RWPE2 (cell line): ENCODE measurements at regions not wholly inside any gene's neighbourhood (a gene's known extent, or its start where the extent isn't known, plus 50 kb on each side); places are given as distances from the start of the nearest gene placed in this dataset.

Experiments used
- ATAC-seq: fragments of 200-7000 bp; cut with Tn5 transposase; 3 replicates; pipeline ENCODE4 v1.9.1; 2021; ENCODE audit warnings: low read depth
- DNase-seq: peaks from one replicate; pipeline ENCODE4 v3.0.0-alpha.2; 2020; ENCODE audit warnings: low spot score
- H3K27ac ChIP-seq: fragments of 450-650 bp; 2 replicates; pipeline ENCODE4 v1.5.1; 2017; ENCODE audit warnings: mild to moderate bottlenecking; ENCODE audit not compliant: poor library complexity, severe bottlenecking
- H3K27me3 ChIP-seq: fragments of 250-450 bp; sonication (Bioruptor Pico); 2 replicates; pipeline ENCODE4 v1.5.1; 2021; ENCODE audit warnings: mild to moderate bottlenecking, moderate library complexity; ENCODE audit not compliant: insufficient read depth, poor library complexity, severe bottlenecking
- H3K36me3 ChIP-seq: fragments of 250-450 bp; sonication (Bioruptor Pico); 2 replicates; pipeline ENCODE4 v1.5.1; 2020; ENCODE audit warnings: low read depth, mild to moderate bottlenecking, moderate library complexity
- H3K4me1 ChIP-seq: fragments of 250-450 bp; sonication (Bioruptor Pico); 2 replicates; pipeline ENCODE4 v1.5.1; 2021; ENCODE audit warnings: mild to moderate bottlenecking, moderate library complexity; ENCODE audit not compliant: insufficient read depth, poor library complexity, severe bottlenecking
- H3K4me3 ChIP-seq: fragments of 250-450 bp; sonication (Bioruptor Pico); 2 replicates; pipeline ENCODE4 v1.5.1; 2021; ENCODE audit warnings: mild to moderate bottlenecking, moderate library complexity; ENCODE audit not compliant: severe bottlenecking
- H3K9me3 ChIP-seq: fragments of 250-450 bp; sonication (Bioruptor Pico); 2 replicates; pipeline ENCODE4 v1.5.1; 2021; ENCODE audit warnings: mild to moderate bottlenecking, moderate library complexity; ENCODE audit not compliant: severe bottlenecking
- CTCF ChIP-seq: fragments of 450-650 bp; IDR thresholded peaks from one replicate; pipeline ENCODE4 v1.5.1; 2017; ENCODE audit warnings: mild to moderate bottlenecking, moderate library complexity; ENCODE audit not compliant: poor library complexity, severe bottlenecking

GRCh38 chr12:115571027-115571426, 706.5 kb downstream of the MED13L start:
- Histone ChIP-seq H3K27ac (no peak overlapping the region), H3K36me3 (no peaks in the 10 kb centered on the region), H3K27me3 (no peaks in the 10 kb centered on the region), H3K9me3 (no peaks in the 10 kb centered on the region), H3K4me3 (no peak overlapping the region), H3K4me1 (no peaks in the 10 kb centered on the region)
- no peak for TF ChIP-seq CTCF
- ATAC-seq (no peak), DNase-seq (no peak)

- Histone ChIP-seq H3K27ac (no peak overlapping the region), H3K4me3 (no peak overlapping the region)
- no peak for DNase-seq
These were observed 707.3 kb downstream of the MED13L start for GRCh38 chr12:115570069-115570777.

DNA sequence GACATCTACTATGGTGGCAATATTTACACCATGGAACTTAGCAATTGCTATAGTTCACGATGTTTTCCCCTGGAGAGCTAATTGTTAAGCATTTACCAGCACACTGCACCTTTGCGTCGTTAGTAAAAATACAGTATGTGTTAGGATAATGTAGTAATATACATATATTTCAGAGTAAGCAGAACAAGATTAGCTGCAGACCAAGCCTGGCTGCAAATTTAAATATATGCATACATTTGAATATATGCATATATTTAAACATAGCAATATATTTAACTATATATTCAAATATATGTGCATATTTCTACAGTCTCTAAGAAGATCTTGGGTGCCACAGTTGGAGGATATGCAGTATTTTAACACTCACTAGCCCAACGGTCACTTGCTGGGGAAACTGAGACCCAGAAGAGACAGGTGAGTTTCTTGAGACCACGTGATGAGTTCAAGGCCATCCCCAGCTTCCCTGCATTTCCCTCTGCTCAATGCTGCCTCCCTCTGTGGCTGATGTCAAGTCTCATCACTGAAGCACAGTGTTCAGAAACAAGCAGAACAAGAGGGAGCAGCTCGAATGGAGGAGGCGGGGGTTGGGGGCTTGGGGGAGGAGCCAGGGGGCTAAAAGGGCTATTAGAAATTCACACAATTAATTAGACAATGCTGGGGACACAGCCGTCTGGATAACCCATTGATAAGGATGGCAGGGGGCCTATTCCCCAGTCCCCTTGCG, 708.0 kb downstream of the MED13L start:
- Histone ChIP-seq H3K4me1 (no peaks in the 10 kb centered on the region), H3K9me3 (no peaks in the 10 kb centered on the region)

More at GRCh38 chr12:115570069-115570777, 707.3 kb downstream of the MED13L start:
- Histone ChIP-seq H3K36me3 (no peaks in the 10 kb centered on the region), H3K4me1 (no peaks in the 10 kb centered on the region), H3K9me3 (no peaks in the 10 kb centered on the region), H3K27me3 (no peaks in the 10 kb centered on the region)
- TF ChIP-seq CTCF: no peak
- no peak for ATAC-seq

DNA sequence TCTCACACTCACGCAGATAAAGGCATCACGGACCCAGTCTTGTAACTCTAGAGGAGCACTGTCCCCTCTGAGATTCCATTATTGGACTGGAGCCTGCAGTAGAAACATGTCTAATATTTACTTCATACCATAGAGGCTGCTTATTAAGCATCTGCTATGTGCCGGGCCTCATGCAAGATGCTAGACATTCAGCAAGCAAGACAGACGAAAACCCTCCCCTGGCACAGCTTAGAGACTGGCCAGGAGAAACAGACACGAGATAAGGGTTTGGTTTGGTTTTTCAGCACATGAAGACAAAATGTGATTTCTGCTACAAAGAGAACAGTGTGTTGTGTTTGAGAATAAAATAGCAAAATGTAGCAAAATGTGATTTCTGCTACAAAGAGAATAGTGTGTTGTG, 719.2 kb downstream of the MED13L start:
- ATAC-seq: no peak
- no peak for TF ChIP-seq CTCF

More for the DNA sequence above, 708.0 kb downstream of the MED13L start:
- Histone ChIP-seq H3K27ac (no peak overlapping the region), H3K4me3 (no peak overlapping the region), H3K27me3 (no peaks in the 10 kb centered on the region), H3K36me3 (no peaks in the 10 kb centered on the region)
- DNase-seq: no peak
- TF ChIP-seq CTCF: no peak
- ATAC-seq: no peak

DNA sequence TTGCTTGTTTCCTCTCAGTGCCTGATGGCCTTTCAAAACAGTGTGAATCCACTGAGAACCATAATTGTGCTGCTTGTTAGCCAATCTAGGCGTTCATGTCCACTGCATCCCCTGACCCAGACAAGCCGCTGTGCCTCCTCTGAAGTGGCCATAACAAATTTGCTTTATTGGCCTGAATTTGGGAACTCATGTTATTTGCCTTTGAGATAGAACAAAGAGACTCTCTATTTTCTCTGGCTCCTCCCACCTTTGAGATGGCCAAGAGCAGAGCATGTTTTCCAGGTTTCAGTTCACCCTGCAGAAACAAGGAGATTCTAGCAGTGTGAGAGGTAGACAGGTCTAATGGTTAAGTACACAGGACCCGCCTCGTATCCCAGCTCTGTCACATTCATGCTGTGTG, 723.9 kb downstream of the MED13L start:
- no peak overlapping the region for H3K27ac ChIP-seq
- DNase-seq (no peak), ATAC-seq (no peak)
- TF ChIP-seq CTCF: no peak
- H3K9me3 ChIP-seq: peaks cover 3% of the 10 kb centered on the region
- H3K4me3 ChIP-seq: no peak overlapping the region
- no peaks in the 10 kb centered on the region for H3K4me1 ChIP-seq
- H3K36me3 ChIP-seq: no peaks in the 10 kb centered on the region
- H3K27me3 ChIP-seq: no peaks in the 10 kb centered on the region

More for the DNA sequence above, 719.2 kb downstream of the MED13L start:
- no peaks in the 10 kb centered on the region for H3K27me3 ChIP-seq
- no peaks in the 10 kb centered on the region for H3K36me3 ChIP-seq
- no peak overlapping the region for H3K27ac ChIP-seq
- no peak for DNase-seq
- H3K4me3 ChIP-seq: no peak overlapping the region
- peaks cover 3% of the 10 kb centered on the region for H3K9me3 ChIP-seq
- no peaks in the 10 kb centered on the region for H3K4me1 ChIP-seq
